ENCODE measurements at regions not wholly inside any gene's neighbourhood (a gene's known extent, or its start where the extent isn't known, plus 50 kb on each side); places are given as distances from the start of the nearest gene placed in this dataset.
"Not testable (repeated sequence)": the region's sequence is repeated elsewhere in the genome, so short reads cannot be mapped to it uniquely, and the experiment has no call there.

DNA sequence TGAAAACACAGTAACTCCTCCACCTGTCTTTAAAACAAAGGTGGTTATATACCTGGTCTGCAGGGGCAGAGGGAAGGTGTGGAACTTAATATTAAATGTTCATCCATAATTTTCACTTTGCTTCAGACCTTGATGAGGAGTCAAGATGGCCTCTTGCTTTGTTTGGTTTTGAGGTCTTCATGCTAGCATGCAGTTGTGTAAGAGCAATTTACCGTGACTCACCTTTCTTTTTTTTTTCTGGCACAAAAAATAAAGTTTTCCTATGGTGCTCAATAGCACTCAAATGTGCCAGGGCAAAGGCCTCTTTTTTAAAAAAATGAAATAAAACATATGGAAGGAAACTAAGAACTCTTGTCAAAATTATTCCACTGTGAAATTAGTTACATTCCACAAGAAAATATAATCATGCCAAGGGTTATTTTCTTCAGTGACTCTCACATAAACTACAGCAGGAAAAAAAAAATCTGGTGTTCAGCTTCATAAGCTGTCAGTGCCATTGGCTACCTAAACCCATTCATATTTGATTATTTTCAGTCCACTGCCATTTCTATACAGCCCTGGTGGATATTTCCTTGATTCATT is 128.2 kb downstream of the SLC7A11 start:
- TF ChIP-seq, protein P1, sequence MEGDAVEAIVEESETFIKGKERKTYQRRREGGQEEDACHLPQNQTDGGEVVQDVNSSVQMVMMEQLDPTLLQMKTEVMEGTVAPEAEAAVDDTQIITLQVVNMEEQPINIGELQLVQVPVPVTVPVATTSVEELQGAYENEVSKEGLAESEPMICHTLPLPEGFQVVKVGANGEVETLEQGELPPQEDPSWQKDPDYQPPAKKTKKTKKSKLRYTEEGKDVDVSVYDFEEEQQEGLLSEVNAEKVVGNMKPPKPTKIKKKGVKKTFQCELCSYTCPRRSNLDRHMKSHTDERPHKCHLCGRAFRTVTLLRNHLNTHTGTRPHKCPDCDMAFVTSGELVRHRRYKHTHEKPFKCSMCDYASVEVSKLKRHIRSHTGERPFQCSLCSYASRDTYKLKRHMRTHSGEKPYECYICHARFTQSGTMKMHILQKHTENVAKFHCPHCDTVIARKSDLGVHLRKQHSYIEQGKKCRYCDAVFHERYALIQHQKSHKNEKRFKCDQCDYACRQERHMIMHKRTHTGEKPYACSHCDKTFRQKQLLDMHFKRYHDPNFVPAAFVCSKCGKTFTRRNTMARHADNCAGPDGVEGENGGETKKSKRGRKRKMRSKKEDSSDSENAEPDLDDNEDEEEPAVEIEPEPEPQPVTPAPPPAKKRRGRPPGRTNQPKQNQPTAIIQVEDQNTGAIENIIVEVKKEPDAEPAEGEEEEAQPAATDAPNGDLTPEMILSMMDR (IDR thresholded peaks at IDR 0.05; ENCODE audit: borderline replicate concordance): no peak
- Histone ChIP-seq H3K27me3 (ENCODE audit: low read depth) (no peaks in the 10 kb centered on the region), H3K4me1 (peaks cover 7% of the 10 kb centered on the region), H3K4me3 (no peak overlapping the region), H3K36me3 (no peaks in the 10 kb centered on the region), H3K9me3 (replicated peaks) (peaks cover 6% of the 10 kb centered on the region), H3K27ac (replicated peaks) (no peak overlapping the region)
- no peak for DNase-seq
- intact Hi-C loops (cut with micrococcal nuclease): no loop called here

DNA sequence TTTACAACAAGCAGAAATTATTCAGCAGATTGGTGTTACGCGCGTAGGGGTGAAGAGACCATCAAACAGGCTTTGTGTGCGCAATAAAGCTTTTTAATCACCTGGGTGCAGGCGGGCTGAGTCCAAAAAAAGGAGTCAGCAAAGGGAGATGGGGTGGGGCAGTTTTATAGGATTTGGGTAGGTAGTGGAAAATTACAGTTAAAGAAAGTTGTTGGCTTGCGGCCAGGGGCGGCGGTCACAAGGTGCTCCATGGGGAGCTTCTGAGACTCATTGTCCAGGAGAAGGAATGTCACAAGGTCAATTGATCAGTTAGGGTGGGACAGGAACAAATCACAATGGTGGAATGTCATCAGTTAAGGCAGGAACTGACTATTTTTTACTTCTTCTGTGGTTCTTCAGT is 129.3 kb downstream of the SLC7A11 start:
- peaks cover 15% of the 10 kb centered on the region for H3K9me3 ChIP-seq (replicated peaks)
- H3K36me3 ChIP-seq; H3K27ac ChIP-seq (replicated peaks); H3K4me3 ChIP-seq; intact Hi-C loops (cut with micrococcal nuclease); H3K27me3 ChIP-seq (ENCODE audit: low read depth); H3K4me1 ChIP-seq; DNase-seq: not testable (repeated sequence)

DNA sequence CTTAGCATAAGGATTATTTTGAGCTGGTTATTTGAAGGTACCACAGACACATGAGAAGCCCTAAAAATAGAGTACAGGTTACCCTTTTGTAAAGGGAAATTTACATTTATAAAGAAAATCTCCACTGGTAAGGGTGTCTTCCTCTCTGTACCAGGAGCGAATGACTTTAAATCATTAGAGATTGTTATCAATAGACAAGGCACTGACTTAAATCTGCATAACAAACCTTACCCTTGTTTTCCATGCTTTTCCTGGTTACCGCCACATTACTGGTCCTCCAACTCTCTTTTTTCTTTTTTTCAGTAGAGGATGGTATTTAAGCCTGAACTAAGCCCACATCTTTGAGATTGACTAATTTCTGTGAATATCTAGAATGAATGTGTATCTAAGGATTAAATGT is 129.8 kb downstream of the SLC7A11 start:
- Histone ChIP-seq H3K36me3 (no peaks in the 10 kb centered on the region), H3K27me3 (ENCODE audit: low read depth) (no peaks in the 10 kb centered on the region), H3K4me1 (peaks cover 7% of the 10 kb centered on the region), H3K27ac (replicated peaks) (no peak overlapping the region), H3K9me3 (replicated peaks) (peaks cover 15% of the 10 kb centered on the region), H3K4me3 (no peak overlapping the region)
- intact Hi-C loops (cut with micrococcal nuclease): no loop called here
- DNase-seq: no peak
- TF ChIP-seq, protein P1 (IDR thresholded peaks at IDR 0.05; ENCODE audit: borderline replicate concordance): no peak

DNA sequence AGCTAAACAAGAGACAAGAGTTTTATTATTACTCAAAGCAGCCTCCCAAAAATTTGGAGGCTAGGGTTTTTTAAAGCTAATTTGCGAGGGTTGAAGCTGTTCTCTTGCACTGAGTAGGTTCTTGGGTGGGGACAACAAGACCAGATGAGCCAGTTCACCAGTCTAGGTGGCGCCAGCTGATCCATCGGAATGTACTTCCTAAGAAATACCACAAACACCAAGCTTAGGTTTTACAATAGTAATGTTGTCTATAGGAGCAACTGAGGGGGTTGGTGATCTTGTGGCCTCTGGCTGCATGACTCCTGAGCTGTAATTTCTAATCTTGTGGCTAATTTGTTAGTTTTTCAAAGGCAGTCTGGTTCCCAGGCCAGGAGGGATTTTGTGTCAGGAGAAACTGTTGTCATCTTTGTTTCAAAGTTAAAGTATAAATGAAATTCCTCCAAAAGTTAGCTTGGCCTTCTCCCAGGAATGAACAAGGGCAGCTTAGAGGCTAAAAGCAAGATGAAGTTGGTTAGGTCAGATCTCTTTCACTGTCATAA is 130.6 kb downstream of the SLC7A11 start:
- peaks cover 7% of the 10 kb centered on the region for H3K4me1 ChIP-seq
- H3K4me3 ChIP-seq: no peak overlapping the region
- no peak for DNase-seq
- H3K27ac ChIP-seq (replicated peaks): no peak overlapping the region
- no peaks in the 10 kb centered on the region for H3K36me3 ChIP-seq
- intact Hi-C loops (cut with micrococcal nuclease): no loop called here
- peaks cover 15% of the 10 kb centered on the region for H3K9me3 ChIP-seq (replicated peaks)
- no peaks in the 10 kb centered on the region for H3K27me3 ChIP-seq (ENCODE audit: low read depth)
- TF ChIP-seq, protein P1 (IDR thresholded peaks at IDR 0.05; ENCODE audit: borderline replicate concordance): no peak

DNA sequence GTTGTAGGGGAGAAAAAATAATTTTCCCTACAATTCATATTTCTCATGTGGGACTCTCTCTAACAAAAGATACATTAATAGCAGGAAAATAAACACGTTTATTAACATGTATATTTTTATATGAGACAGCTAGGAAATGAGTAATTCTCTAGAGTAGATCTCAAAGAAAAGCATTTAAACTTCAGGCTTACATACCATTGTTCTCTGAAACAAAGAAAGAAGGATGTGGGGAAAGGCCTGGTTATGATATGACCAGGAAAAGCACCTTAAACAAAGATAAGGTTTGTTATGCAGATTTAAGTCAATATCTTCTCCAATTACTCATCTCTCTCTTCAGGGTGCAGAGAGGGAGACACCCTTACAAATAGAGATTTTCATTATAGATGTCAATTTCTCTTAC is 131.3 kb downstream of the SLC7A11 start:
- H3K4me3 ChIP-seq: no peak overlapping the region
- H3K36me3 ChIP-seq: no peaks in the 10 kb centered on the region
- peaks cover 7% of the 10 kb centered on the region for H3K4me1 ChIP-seq
- no peaks in the 10 kb centered on the region for H3K27me3 ChIP-seq (ENCODE audit: low read depth)
- no peak overlapping the region for H3K27ac ChIP-seq (replicated peaks)
- TF ChIP-seq, protein P1 (IDR thresholded peaks at IDR 0.05; ENCODE audit: borderline replicate concordance): no peak
- peaks cover 15% of the 10 kb centered on the region for H3K9me3 ChIP-seq (replicated peaks)
- intact Hi-C loops (cut with micrococcal nuclease): no loop called here
- no peak for DNase-seq

DNA sequence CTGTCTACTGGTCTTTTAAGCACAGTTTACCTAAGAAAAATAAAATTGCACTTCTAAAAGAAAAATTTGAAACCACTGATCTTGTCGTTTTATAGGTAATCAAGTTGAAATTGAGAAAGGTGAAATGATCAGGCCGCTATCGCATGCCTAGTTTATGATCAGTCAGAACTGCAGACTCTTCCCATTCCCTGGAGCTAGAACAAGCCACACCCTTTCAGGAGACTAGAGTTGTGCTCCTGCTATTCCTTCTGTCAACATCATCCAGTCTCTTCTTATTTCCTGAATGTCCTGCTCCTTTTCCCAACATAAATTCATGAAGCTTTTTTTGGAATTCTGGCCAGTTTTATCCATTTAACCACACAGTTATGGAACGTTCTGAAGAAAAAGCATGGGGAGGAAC is 135.1 kb downstream of the SLC7A11 start:
- Histone ChIP-seq H3K4me1 (no peaks in the 10 kb centered on the region), H3K4me3 (no peak overlapping the region), H3K9me3 (replicated peaks) (peaks cover 15% of the 10 kb centered on the region), H3K36me3 (no peaks in the 10 kb centered on the region), H3K27me3 (ENCODE audit: low read depth) (no peaks in the 10 kb centered on the region), H3K27ac (replicated peaks) (no peak overlapping the region)
- DNase-seq: no peak
- TF ChIP-seq, protein P1 (IDR thresholded peaks at IDR 0.05; ENCODE audit: borderline replicate concordance): no peak
- intact Hi-C loops (cut with micrococcal nuclease): no loop called here

Data from left ventricle myocardium inferior (tissue), 1 donor.